HL-60 (cell line): ENCODE measurements at regions not wholly inside any gene's neighbourhood (a gene's known extent, or its start where the extent isn't known, plus 50 kb on each side); places are given as distances from the start of the nearest gene placed in this dataset.

ENCODE experiments used
- CTCF ChIP-seq: IDR thresholded peaks from one replicate; pipeline ENCODE4 v1.5.1; 2011; ENCODE audit warnings: low read length, control low read depth, inconsistent platforms; ENCODE audit not compliant: insufficient read depth
- POLR2AphosphoS5 ChIP-seq: IDR thresholded peaks from 2 replicates; pipeline ENCODE4 v1.6.1; 2012; ENCODE audit warnings: low read depth
- REST ChIP-seq: IDR thresholded peaks from 2 replicates; pipeline ENCODE4 v1.6.1; 2012; ENCODE audit warnings: low read depth; ENCODE audit not compliant: insufficient replicate concordance

GRCh38 chr3:117128133-117128532, 418.6 kb downstream of the TUSC7 start:
- TF ChIP-seq CTCF (no peak), REST (no peak), POLR2AphosphoS5 (no peak)
